Hepatocyte (in vitro differentiated cells): ENCODE measurements at regions not wholly inside any gene's neighbourhood (a gene's known extent, or its start where the extent isn't known, plus 50 kb on each side); places are given as distances from the start of the nearest gene placed in this dataset.

Source experiments
- DNase-seq: peaks from one replicate; pipeline ENCODE4 v3.0.0-alpha.2; 2016; ENCODE audit warnings: low spot score
- H2AFZ ChIP-seq: fragments of 200-600 bp; sonication (generic); 2 replicates; pipeline ENCODE4 v1.6.0; 2016; ENCODE audit warnings: antibody characterized with exemption, mild to moderate bottlenecking
- H3K27ac ChIP-seq: fragments of 200-600 bp; sonication (generic); 2 replicates; pipeline ENCODE4 v1.5.1; 2016; ENCODE audit warnings: mild to moderate bottlenecking
- H3K27me3 ChIP-seq: fragments of 200-600 bp; sonication (generic); 2 replicates; pipeline ENCODE4 v1.6.1; 2016
- H3K36me3 ChIP-seq: fragments of 200-600 bp; sonication (generic); replicated peaks from 2 replicates; pipeline ENCODE4 v1.5.1; 2016; ENCODE audit warnings: low read depth; ENCODE audit not compliant: insufficient read depth
- H3K4me1 ChIP-seq: fragments of 200-600 bp; sonication (generic); 2 replicates; pipeline ENCODE4 v1.5.1; 2016; ENCODE audit warnings: mild to moderate bottlenecking, moderate library complexity; ENCODE audit not compliant: insufficient read depth
- H3K4me2 ChIP-seq: fragments of 200-600 bp; sonication (generic); 2 replicates; pipeline ENCODE4 v1.6.0; 2016
- H3K4me3 ChIP-seq: fragments of 200-600 bp; sonication (generic); 2 replicates; pipeline ENCODE4 v1.5.1; 2016; ENCODE audit warnings: mild to moderate bottlenecking
- H3K79me2 ChIP-seq: fragments of 200-600 bp; sonication (generic); 2 replicates; pipeline ENCODE4 v1.6.0; 2017; ENCODE audit warnings: mild to moderate bottlenecking
- H3K9me2 ChIP-seq: fragments of 200-600 bp; sonication (generic); replicated peaks from 2 replicates; pipeline ENCODE4 v1.6.0; 2017; ENCODE audit warnings: mild to moderate bottlenecking; ENCODE audit not compliant: insufficient read depth
- H3K9me3 ChIP-seq: fragments of 200-600 bp; sonication (generic); 2 replicates; pipeline ENCODE4 v1.5.1; 2016; ENCODE audit warnings: low read depth, mild to moderate bottlenecking
- H4K20me1 ChIP-seq: fragments of 200-600 bp; sonication (generic); 2 replicates; pipeline ENCODE4 v1.6.0; 2016; ENCODE audit warnings: mild to moderate bottlenecking; ENCODE audit not compliant: insufficient read depth, poor library complexity, severe bottlenecking
- CTCF ChIP-seq: fragments of 200-600 bp; sonication (generic); IDR thresholded peaks from 2 replicates; pipeline ENCODE4 v1.5.1; 2016; ENCODE audit warnings: antibody characterized with exemption, mild to moderate bottlenecking; ENCODE audit not compliant: poor library complexity
- EZH2 ChIP-seq: fragments of 200-600 bp; sonication (generic); IDR thresholded peaks from 2 replicates; pipeline ENCODE4 v1.6.1; 2016; ENCODE audit warnings: antibody characterized with exemption, mild to moderate bottlenecking, borderline replicate concordance
- EZH2phosphoT487 ChIP-seq: fragments of 200-600 bp; sonication (generic); IDR thresholded peaks from one replicate; pipeline ENCODE4 v1.6.1; 2018; ENCODE audit warnings: antibody characterized with exemption, mild to moderate bottlenecking, low read depth, moderate library complexity; ENCODE audit not compliant: unreplicated experiment, severe bottlenecking
- WGBS: methylation state at CpG from one replicate; pipeline ENCODE4 v1.1.6; 2016; ENCODE audit warnings: low lambda C conversion rate; ENCODE audit errors: missing lambda C conversion rate; 5-methylcytosine and 5-hydroxymethylcytosine counted together

DNA sequence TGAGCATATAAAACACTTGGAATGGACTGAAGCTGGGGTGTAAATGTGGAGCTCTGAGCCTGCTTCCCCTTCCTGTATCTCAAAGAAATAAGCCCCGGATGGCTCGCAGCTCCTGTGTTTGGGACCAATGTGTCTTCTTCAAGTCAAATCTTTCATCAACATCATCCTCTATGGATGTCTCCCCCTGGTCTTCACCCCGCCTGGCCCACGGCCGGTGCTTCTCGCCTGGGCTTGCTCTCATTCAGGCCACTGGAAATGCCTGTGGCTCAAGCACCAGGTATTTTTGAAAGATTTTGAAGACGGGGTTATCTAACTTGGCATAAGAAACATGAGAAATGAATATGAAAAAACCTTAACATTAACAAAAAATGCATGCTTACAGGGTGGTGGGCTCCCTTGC lies 769.8 kb downstream of the BRD1 start:
- Histone ChIP-seq H3K36me3 (no peaks in the 10 kb centered on the region), H3K27ac (no peak overlapping the region), H3K4me2 (no peak overlapping the region), H3K27me3 (no peaks in the 10 kb centered on the region), H3K9me2 (no peaks in the 10 kb centered on the region), H2AFZ (no peak overlapping the region), H3K4me1 (no peaks in the 10 kb centered on the region), H4K20me1 (no peaks in the 10 kb centered on the region), H3K9me3 (no peaks in the 10 kb centered on the region), H3K4me3 (no peak overlapping the region), H3K79me2 (no peaks in the 10 kb centered on the region)
- WGBS, result 90% methylated on average over 7 of the region's 7 CpGs
- DNase-seq, result no peak
- TF ChIP-seq EZH2 (no peak), CTCF (no peak), EZH2phosphoT487 (no peak)

DNA sequence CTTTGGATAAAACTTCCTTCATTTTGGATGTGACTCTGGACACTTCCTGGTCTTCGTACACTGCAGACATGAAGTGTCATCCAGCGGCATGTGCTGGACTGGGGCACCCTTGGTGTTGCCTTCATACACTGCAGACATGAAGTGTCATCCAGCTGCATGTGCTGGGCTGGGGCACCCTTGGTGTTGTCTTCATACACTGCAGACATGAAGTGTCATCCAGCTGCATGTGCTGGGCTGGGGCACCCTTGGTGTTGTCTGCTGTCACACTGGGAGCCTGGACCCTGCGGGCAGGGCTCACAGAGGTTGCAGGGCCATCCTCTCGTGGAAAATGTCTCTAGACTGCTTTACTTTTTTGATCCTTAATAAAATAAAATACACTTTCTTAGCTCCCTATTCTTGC lies 771.4 kb downstream of the BRD1 start:
- H3K36me3 ChIP-seq, result no peaks in the 10 kb centered on the region
- no peaks in the 10 kb centered on the region for H3K9me3 ChIP-seq
- no peak for DNase-seq
- H3K9me2 ChIP-seq, result no peaks in the 10 kb centered on the region
- WGBS, result 85% methylated on average over 4 of the region's 4 CpGs
- TF ChIP-seq EZH2, result no peak
- TF ChIP-seq CTCF, result no peak
- no peak for TF ChIP-seq EZH2phosphoT487
- H2AFZ ChIP-seq, result no peak overlapping the region
- no peak overlapping the region for H3K27ac ChIP-seq
- no peak overlapping the region for H3K4me2 ChIP-seq
- H3K27me3 ChIP-seq, result no peaks in the 10 kb centered on the region
- H4K20me1 ChIP-seq, result no peaks in the 10 kb centered on the region
- H3K4me3 ChIP-seq, result no peak overlapping the region
- no peaks in the 10 kb centered on the region for H3K79me2 ChIP-seq
- H3K4me1 ChIP-seq, result no peaks in the 10 kb centered on the region

DNA sequence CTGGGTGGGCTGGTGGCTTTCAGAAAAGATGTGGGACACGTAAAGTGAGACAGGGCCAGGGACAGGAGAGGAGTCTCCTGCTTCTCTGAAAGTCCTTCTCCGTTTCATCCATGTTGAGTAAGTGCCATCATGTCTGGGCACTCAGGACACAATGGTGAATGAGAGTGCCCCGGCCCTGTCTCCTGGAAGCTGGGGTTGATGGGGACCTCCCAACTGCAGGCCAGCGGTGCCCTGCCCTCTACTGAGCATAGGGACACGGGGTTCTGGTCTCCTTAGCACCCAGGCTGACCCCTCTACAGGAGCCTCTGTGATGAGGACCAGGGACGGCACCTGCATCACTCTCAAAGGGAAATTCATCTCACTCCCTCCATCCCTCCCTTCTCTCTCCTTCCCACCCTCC lies 772.3 kb downstream of the BRD1 start:
- Histone ChIP-seq H3K4me1 (no peaks in the 10 kb centered on the region), H3K4me3 (no peak overlapping the region), H3K27me3 (peaks cover under 1% of the 10 kb centered on the region), H3K4me2 (no peak overlapping the region), H2AFZ (no peak overlapping the region), H3K9me3 (no peaks in the 10 kb centered on the region), H4K20me1 (no peaks in the 10 kb centered on the region), H3K36me3 (no peaks in the 10 kb centered on the region), H3K9me2 (no peaks in the 10 kb centered on the region), H3K79me2 (no peaks in the 10 kb centered on the region), H3K27ac (no peak overlapping the region)
- 89% methylated on average over 5 of the region's 6 CpGs for WGBS
- DNase-seq, result no peak
- TF ChIP-seq EZH2 (no peak), EZH2phosphoT487 (no peak), CTCF (no peak)

DNA sequence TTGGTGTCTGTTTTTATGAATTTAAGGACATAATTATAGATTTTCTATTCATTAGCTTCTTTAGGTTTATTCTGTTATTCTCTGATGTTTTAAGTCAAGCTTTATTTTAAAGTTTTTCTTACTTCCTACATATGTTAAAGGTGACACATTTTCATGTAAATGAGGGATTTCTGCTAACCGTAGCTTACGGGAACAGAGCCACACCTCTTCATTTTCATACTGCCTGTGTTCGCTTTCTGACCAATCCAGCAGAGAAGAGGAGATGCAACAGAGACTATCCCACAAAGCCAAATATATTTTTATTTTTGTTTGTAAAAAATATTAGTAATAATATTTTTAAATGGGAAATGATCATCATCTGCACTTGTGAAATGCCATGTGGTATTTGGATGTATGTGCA lies 774.1 kb downstream of the BRD1 start:
- Histone ChIP-seq H2AFZ (no peak overlapping the region), H3K27ac (no peak overlapping the region), H3K79me2 (no peaks in the 10 kb centered on the region), H3K9me3 (no peaks in the 10 kb centered on the region), H3K36me3 (no peaks in the 10 kb centered on the region), H3K4me2 (no peak overlapping the region), H4K20me1 (no peaks in the 10 kb centered on the region), H3K4me3 (no peak overlapping the region), H3K9me2 (no peaks in the 10 kb centered on the region), H3K4me1 (no peaks in the 10 kb centered on the region), H3K27me3 (peaks cover 3% of the 10 kb centered on the region)
- TF ChIP-seq CTCF (no peak), EZH2phosphoT487 (no peak), EZH2 (no peak)
- WGBS, result 80% methylated on average over 3 of the region's 3 CpGs
- DNase-seq, result no peak
